Gastrocnemius medialis (tissue), 4 donors: ENCODE measurements at regions not wholly inside any gene's neighbourhood (a gene's known extent, or its start where the extent isn't known, plus 50 kb on each side); places are given as distances from the start of the nearest gene placed in this dataset.

Experiments used
- POLR2A ChIP-seq, 2 donors: fragments of 450-650 bp; IDR thresholded peaks; one replicate each; pipeline ENCODE4 v1.6.1; 2017; ENCODE audit warnings: antibody characterized with exemption in 2 of 2, mild to moderate bottlenecking in 2 of 2, moderate library complexity in 2 of 2
- TF ChIP-seq, protein P1 (sequence below), 5 experiments: fragments of 450-650 bp in 3 of 5; fragments of 200-600 bp in 2 of 5; sonication (generic) in 2 of 5; IDR thresholded peaks in 4 of 5; conservative IDR thresholded peaks in 1 of 5; 1 replicate in 4 of 5; 2 replicates in 1 of 5; pipeline ENCODE4 v1.5.1; 2016 to 2019; ENCODE audit warnings: antibody characterized with exemption in 5 of 5, mild to moderate bottlenecking in 3 of 5, moderate library complexity in 3 of 5

- TF ChIP-seq POLR2A (IDR thresholded peaks at IDR 0.05) = no peak
- TF ChIP-seq, protein P1, sequence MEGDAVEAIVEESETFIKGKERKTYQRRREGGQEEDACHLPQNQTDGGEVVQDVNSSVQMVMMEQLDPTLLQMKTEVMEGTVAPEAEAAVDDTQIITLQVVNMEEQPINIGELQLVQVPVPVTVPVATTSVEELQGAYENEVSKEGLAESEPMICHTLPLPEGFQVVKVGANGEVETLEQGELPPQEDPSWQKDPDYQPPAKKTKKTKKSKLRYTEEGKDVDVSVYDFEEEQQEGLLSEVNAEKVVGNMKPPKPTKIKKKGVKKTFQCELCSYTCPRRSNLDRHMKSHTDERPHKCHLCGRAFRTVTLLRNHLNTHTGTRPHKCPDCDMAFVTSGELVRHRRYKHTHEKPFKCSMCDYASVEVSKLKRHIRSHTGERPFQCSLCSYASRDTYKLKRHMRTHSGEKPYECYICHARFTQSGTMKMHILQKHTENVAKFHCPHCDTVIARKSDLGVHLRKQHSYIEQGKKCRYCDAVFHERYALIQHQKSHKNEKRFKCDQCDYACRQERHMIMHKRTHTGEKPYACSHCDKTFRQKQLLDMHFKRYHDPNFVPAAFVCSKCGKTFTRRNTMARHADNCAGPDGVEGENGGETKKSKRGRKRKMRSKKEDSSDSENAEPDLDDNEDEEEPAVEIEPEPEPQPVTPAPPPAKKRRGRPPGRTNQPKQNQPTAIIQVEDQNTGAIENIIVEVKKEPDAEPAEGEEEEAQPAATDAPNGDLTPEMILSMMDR (IDR thresholded peaks at IDR 0.05 in 4 of 5, conservative IDR thresholded peaks at IDR 0.05 in 1 of 5) = no peak
These were observed 484.6 kb downstream of the PRELID2 start for GRCh38 chr5:145350513-145350912.
